HCT116 (cell line): ENCODE measurements at regions not wholly inside any gene's neighbourhood (a gene's known extent, or its start where the extent isn't known, plus 50 kb on each side); places are given as distances from the start of the nearest gene placed in this dataset.

ENCODE experiments used
- ATAC-seq: fragments of 200-7000 bp; cut with Tn5 transposase; 2 replicates; pipeline ENCODE4 v1.9.1; 2020; ENCODE audit warnings: mild to moderate bottlenecking, moderate library complexity
- BruUV-seq: library from RNA; stranded (reverse); fragments of 400-500 nt; replicated peaks from 2 replicates; lab custom pipeline; 2021; lab: Mats Ljungman, UMichigan
- CTCF ChIA-PET: fragments of 300-600 bp; sonication (Branson Sonifier 250); formaldehyde crosslinking; loops from one replicate; lab custom pipeline; 2021; ENCODE audit warnings: antibody characterized with exemption; lab: Charles Lee
- POLR2A ChIA-PET: fragments of 300-600, 350-600 bp; sonication (Branson Sonifier 250); formaldehyde crosslinking; loops from one replicate; lab custom pipeline; 2021; ENCODE audit warnings: antibody characterized with exemption; lab: Charles Lee
- RAD21 ChIA-PET, 2 experiments: fragments of 300-600 bp; sonication (Branson Sonifier 250); formaldehyde crosslinking; loops; one replicate each; lab custom pipeline; 2023; ENCODE audit warnings: low total read pairs in 2 of 2; ENCODE audit not compliant: uncharacterized antibody in 2 of 2, unreplicated experiment in 2 of 2, low non-redundant PET in 1 of 2; lab: Charles Lee
- DNase-seq: peaks from one replicate; pipeline ENCODE4 v3.0.0-alpha.2; 2010; ENCODE audit warnings: low read depth, low spot score
- H2AFZ ChIP-seq: fragments of 200-600 bp; shearing (Covaris generic), sonication (generic); 2 replicates; pipeline ENCODE4 v1.6.1; 2017; ENCODE audit warnings: low read depth, mixed run types, mixed read lengths, antibody characterized with exemption, low read length; ENCODE audit not compliant: poor library complexity, severe bottlenecking
- H3K27ac ChIP-seq: 2 replicates; pipeline ENCODE4 v1.5.1; 2012; ENCODE audit warnings: low read depth, low read length
- H3K27me3 ChIP-seq: fragments of 200-600 bp; sonication (generic); 2 replicates; pipeline ENCODE4 v1.6.1; 2016; ENCODE audit warnings: mixed run types, low read length, mixed read lengths; ENCODE audit not compliant: insufficient read depth
- H3K36me3 ChIP-seq, 2 experiments: fragments of 200-500 bp in 1 of 2; fragments of 200-600 bp in 1 of 2; sonication (Bioruptor generic) in 1 of 2; sonication (generic) in 1 of 2; 2 replicates each; pipeline versions ENCODE4 v1.5.1 to v1.6.1; 2014 to 2016; ENCODE audit warnings: low read length in 2 of 2, inconsistent platforms in 1 of 2, mixed read lengths in 1 of 2, mixed run types in 1 of 2; ENCODE audit not compliant: insufficient read depth in 2 of 2, control insufficient read depth in 1 of 2
- H3K4me1 ChIP-seq, 2 experiments: fragments of 200-600 bp in 1 of 2; sonication (generic) in 1 of 2; 2 replicates each; pipeline versions ENCODE4 v1.5.1 to v1.6.1; 2012 to 2017; ENCODE audit warnings: low read length in 2 of 2, inconsistent platforms in 1 of 2, mild to moderate bottlenecking in 1 of 2, mixed read lengths in 1 of 2, mixed run types in 1 of 2, moderate library complexity in 1 of 2; ENCODE audit not compliant: insufficient read depth in 2 of 2, control insufficient read depth in 1 of 2
- H3K4me2 ChIP-seq: fragments of 200-600 bp; sonication (generic); 2 replicates; pipeline ENCODE4 v1.6.1; 2017; ENCODE audit warnings: mixed run types, low read length, mixed read lengths
- H3K4me3 ChIP-seq, 2 experiments: fragments of 200-600 bp in 1 of 2; sonication (generic) in 1 of 2; replicated peaks in 1 of 2; 2 replicates each; pipeline ENCODE4 v1.5.1; 2011 to 2016; ENCODE audit warnings: low read length in 2 of 2, control low read depth in 1 of 2, low read depth in 1 of 2, mild to moderate bottlenecking in 1 of 2, mixed read lengths in 1 of 2, mixed run types in 1 of 2
- H3K79me2 ChIP-seq: fragments of 200-600 bp; sonication (generic); 2 replicates; pipeline ENCODE4 v1.6.1; 2017; ENCODE audit warnings: mild to moderate bottlenecking, mixed run types, low read length, moderate library complexity, mixed read lengths; ENCODE audit not compliant: insufficient read depth
- H3K9ac ChIP-seq: fragments of 200-600 bp; sonication (generic); 2 replicates; pipeline ENCODE4 v1.6.1; 2016; ENCODE audit warnings: low read length, mixed read lengths
- H3K9me2 ChIP-seq: fragments of 200-600 bp; sonication (generic), shearing (Covaris generic); 2 replicates; pipeline ENCODE4 v1.6.1; 2017; ENCODE audit warnings: mixed run types, mild to moderate bottlenecking, moderate library complexity; ENCODE audit not compliant: insufficient read depth
- H3K9me3 ChIP-seq, 2 experiments: fragments of 200-500 bp in 1 of 2; fragments of 200-600 bp in 1 of 2; sonication (Bioruptor generic) in 1 of 2; sonication (generic) in 1 of 2; 2 replicates each; pipeline ENCODE4 v1.6.1; 2014 to 2017; ENCODE audit warnings: low read length in 2 of 2, mixed read lengths in 2 of 2, inconsistent platforms in 1 of 2, low read depth in 1 of 2, mild to moderate bottlenecking in 1 of 2, mixed run types in 1 of 2, moderate library complexity in 1 of 2; ENCODE audit not compliant: control insufficient read depth in 1 of 2, insufficient read depth in 1 of 2
- H4K20me1 ChIP-seq: fragments of 200-600 bp; sonication (generic), shearing (Covaris generic); 2 replicates; pipeline ENCODE4 v1.6.1; 2017; ENCODE audit warnings: mixed run types, mild to moderate bottlenecking, moderate library complexity; ENCODE audit not compliant: insufficient read depth
- CBX3 ChIP-seq: IDR thresholded peaks from 2 replicates; pipeline ENCODE4 v1.6.1; 2012; ENCODE audit warnings: low read depth
- EGR1 ChIP-seq: IDR thresholded peaks from 2 replicates; pipeline ENCODE4 v1.6.1; 2012; ENCODE audit warnings: low read depth
- EZH2 ChIP-seq: fragments of 200-600 bp; sonication (generic); IDR thresholded peaks from 2 replicates; pipeline ENCODE4 v1.6.1; 2017; ENCODE audit warnings: antibody characterized with exemption, mixed run types
- EZH2phosphoT487 ChIP-seq: fragments of 200-600 bp; IDR thresholded peaks from 2 replicates; pipeline ENCODE4 v1.6.1; 2018; ENCODE audit warnings: antibody characterized with exemption, borderline replicate concordance
- JUND ChIP-seq: IDR thresholded peaks from 2 replicates; pipeline ENCODE4 v1.6.1; 2012
- POLR2A ChIP-seq: IDR thresholded peaks from 2 replicates; pipeline ENCODE4 v1.7.0; 2011; ENCODE audit warnings: borderline replicate concordance; ENCODE audit not compliant: insufficient read depth, insufficient read length; ENCODE audit errors: extremely low read depth
- RAD21 ChIP-seq: IDR thresholded peaks from 2 replicates; pipeline ENCODE4 v1.6.1; 2012; ENCODE audit warnings: low read depth, mild to moderate bottlenecking
- SRF ChIP-seq: IDR thresholded peaks from 2 replicates; pipeline ENCODE4 v1.6.1; 2012; ENCODE audit warnings: low read depth
- ZFX ChIP-seq: fragments of 450-650 bp; IDR thresholded peaks from 2 replicates; pipeline ENCODE4 v1.6.1; 2017
- intact Hi-C: fragments of 100-400 bp; cut with micrococcal nuclease; formaldehyde crosslinking; loops from 2 replicates; pipeline ENCODE4 v1.10.0; 2022
- TF ChIP-seq, protein P1 (sequence below): IDR thresholded peaks from 2 replicates; pipeline ENCODE4 v1.6.1; 2012; ENCODE audit warnings: low read depth
- TF ChIP-seq, protein P2 (sequence below), 3 experiments: fragments of 200-600 bp in 1 of 3; sonication (generic) in 1 of 3; IDR thresholded peaks in 2 of 3; conservative IDR thresholded peaks in 1 of 3; 2 replicates each; pipeline ENCODE4 v1.5.1; 2012 to 2017; ENCODE audit warnings: low read depth in 2 of 3, low read length in 2 of 3, antibody characterized with exemption in 1 of 3, borderline replicate concordance in 1 of 3, control low read depth in 1 of 3, mild to moderate bottlenecking in 1 of 3, mixed read lengths in 1 of 3, mixed run types in 1 of 3, moderate library complexity in 1 of 3; ENCODE audit not compliant: insufficient read depth in 1 of 3
- TF ChIP-seq, protein P3 (sequence below): IDR thresholded peaks from 2 replicates; pipeline ENCODE4 v1.6.1; 2012

DNA sequence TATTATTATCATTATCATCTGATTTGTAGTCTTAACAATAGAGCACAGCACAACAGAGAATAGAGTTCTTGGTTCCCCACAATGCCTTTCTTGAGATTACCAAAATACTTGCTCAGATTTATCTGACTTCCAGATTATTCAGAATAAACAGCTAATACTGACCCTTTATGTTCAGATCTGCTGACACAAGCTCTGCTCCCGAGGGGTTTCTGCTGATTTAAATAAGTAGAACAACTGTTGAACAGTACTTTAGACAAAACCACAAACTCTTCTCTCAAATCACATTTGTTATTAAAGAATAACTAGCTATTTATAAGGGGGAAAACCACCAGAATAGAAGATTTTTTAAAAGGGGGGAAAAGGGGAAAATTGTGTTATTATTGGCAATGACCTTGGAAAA lies 380.2 kb upstream of the ATP11B start (continued):
- TF ChIP-seq, protein P1, sequence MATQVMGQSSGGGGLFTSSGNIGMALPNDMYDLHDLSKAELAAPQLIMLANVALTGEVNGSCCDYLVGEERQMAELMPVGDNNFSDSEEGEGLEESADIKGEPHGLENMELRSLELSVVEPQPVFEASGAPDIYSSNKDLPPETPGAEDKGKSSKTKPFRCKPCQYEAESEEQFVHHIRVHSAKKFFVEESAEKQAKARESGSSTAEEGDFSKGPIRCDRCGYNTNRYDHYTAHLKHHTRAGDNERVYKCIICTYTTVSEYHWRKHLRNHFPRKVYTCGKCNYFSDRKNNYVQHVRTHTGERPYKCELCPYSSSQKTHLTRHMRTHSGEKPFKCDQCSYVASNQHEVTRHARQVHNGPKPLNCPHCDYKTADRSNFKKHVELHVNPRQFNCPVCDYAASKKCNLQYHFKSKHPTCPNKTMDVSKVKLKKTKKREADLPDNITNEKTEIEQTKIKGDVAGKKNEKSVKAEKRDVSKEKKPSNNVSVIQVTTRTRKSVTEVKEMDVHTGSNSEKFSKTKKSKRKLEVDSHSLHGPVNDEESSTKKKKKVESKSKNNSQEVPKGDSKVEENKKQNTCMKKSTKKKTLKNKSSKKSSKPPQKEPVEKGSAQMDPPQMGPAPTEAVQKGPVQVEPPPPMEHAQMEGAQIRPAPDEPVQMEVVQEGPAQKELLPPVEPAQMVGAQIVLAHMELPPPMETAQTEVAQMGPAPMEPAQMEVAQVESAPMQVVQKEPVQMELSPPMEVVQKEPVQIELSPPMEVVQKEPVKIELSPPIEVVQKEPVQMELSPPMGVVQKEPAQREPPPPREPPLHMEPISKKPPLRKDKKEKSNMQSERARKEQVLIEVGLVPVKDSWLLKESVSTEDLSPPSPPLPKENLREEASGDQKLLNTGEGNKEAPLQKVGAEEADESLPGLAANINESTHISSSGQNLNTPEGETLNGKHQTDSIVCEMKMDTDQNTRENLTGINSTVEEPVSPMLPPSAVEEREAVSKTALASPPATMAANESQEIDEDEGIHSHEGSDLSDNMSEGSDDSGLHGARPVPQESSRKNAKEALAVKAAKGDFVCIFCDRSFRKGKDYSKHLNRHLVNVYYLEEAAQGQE = no peak
- TF ChIP-seq ZFX (no peak), SRF (no peak)

DNA sequence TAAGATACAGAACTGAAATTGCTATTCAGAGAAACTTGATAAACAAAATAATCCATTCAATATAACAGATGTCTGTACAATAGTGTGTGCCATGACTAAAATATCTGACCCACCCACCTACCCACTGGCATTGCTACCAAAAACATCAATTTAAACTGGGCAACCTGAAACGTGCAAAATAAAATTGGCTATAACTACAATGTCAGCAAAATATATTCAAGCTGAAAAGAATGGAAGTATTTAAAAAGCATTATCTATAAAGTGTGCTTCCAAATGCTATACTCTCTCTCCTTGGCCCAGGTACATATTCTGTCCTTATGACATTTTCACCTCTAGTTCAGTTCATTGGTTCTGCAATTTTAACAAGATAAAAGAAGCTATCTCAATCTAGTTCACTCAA lies 379.6 kb upstream of the ATP11B start:
- ChIA-PET CTCF (no interaction called here), POLR2A (no interaction called here), RAD21 (no interaction called here)
- H3K4me3 ChIP-seq = no peak overlapping the region
- H4K20me1 ChIP-seq = no peaks in the 10 kb centered on the region
- no peak overlapping the region for H3K4me2 ChIP-seq
- no peaks in the 10 kb centered on the region for H3K27me3 ChIP-seq
- H3K9me2 ChIP-seq = no peaks in the 10 kb centered on the region; the same call in 1 of the 2 replicates
- ATAC-seq (no peak), DNase-seq (no peak)
- no peaks in the 10 kb centered on the region for H3K79me2 ChIP-seq
- peaks cover 0 to 5% of the 10 kb centered on the region in 2 experiments; a peak in 1 of 4 replicates for H3K4me1 ChIP-seq
- H3K36me3 ChIP-seq = no peaks in the 10 kb centered on the region
- H3K9me3 ChIP-seq = no peaks in the 10 kb centered on the region
- intact Hi-C loops = no loop called here
- no peak overlapping the region for H2AFZ ChIP-seq
- TF ChIP-seq RAD21 (no peak), EGR1 (no peak), EZH2 (no peak), SRF (no peak), JUND (no peak), POLR2A (no peak), EZH2phosphoT487 (no peak), CBX3 (no peak)
- TF ChIP-seq, protein P2, sequence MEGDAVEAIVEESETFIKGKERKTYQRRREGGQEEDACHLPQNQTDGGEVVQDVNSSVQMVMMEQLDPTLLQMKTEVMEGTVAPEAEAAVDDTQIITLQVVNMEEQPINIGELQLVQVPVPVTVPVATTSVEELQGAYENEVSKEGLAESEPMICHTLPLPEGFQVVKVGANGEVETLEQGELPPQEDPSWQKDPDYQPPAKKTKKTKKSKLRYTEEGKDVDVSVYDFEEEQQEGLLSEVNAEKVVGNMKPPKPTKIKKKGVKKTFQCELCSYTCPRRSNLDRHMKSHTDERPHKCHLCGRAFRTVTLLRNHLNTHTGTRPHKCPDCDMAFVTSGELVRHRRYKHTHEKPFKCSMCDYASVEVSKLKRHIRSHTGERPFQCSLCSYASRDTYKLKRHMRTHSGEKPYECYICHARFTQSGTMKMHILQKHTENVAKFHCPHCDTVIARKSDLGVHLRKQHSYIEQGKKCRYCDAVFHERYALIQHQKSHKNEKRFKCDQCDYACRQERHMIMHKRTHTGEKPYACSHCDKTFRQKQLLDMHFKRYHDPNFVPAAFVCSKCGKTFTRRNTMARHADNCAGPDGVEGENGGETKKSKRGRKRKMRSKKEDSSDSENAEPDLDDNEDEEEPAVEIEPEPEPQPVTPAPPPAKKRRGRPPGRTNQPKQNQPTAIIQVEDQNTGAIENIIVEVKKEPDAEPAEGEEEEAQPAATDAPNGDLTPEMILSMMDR (IDR thresholded peaks at IDR 0.05 in 2 of 3, conservative IDR thresholded peaks at IDR 0.05 in 1 of 3; ENCODE audit: borderline replicate concordance in 1 of 3, insufficient read depth in 1 of 3, low read depth in 2 of 3, low read length in 2 of 3) = no peak
- TF ChIP-seq, protein P3, sequence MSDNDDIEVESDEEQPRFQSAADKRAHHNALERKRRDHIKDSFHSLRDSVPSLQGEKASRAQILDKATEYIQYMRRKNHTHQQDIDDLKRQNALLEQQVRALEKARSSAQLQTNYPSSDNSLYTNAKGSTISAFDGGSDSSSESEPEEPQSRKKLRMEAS = no peak
- no TSS peak for BruUV-seq
- no peak overlapping the region for H3K9ac ChIP-seq
- no peak overlapping the region for H3K27ac ChIP-seq
